ENCODE measurements at regions not wholly inside any gene's neighbourhood (a gene's known extent, or its start where the extent isn't known, plus 50 kb on each side); places are given as distances from the start of the nearest gene placed in this dataset.

DNA sequence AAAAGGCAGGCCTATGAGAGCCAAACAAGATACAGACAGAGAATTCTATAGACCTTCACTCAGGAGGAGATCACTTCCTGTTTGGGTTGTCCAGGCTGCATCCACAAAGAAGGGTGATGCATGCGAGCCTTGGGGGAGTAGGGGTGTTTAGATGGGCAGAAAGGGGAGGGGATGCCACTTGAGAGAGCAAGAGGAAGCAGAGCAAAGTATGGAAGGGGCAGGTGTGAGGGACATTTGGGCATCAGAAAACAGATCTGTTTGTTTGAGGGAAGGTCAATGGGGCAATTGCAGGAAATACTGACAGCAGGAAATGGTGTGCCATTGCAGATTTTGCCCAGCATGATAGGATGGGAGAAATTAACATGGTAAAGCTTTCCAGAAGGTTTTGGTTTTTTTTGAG lies 146.4 kb upstream of the FOXN3 start:
- Histone ChIP-seq H4K20me1 (ENCODE audit: insufficient read depth) (no peaks in the 10 kb centered on the region), H3K4me2 (no peak overlapping the region), H3K27me3 (ENCODE audit: insufficient read depth, low read depth) (no peaks in the 10 kb centered on the region), H3K9ac (no peak overlapping the region), H2AFZ (ENCODE audit: low read depth) (no peak overlapping the region), H3K27ac (no peak overlapping the region), H3K79me2 (ENCODE audit: insufficient read depth, low read depth) (no peaks in the 10 kb centered on the region), H3K36me3 (ENCODE audit: insufficient read depth) (no peaks in the 10 kb centered on the region), H3K4me1 (ENCODE audit: low read depth, poor library complexity, severe bottlenecking) (no peaks in the 10 kb centered on the region), H3K4me3 (IDR thresholded peaks at IDR 0.05; ENCODE audit: insufficient read depth, low read depth, low read length) (no peak overlapping the region)
- no peak for TF ChIP-seq CTCF (conservative IDR thresholded peaks at IDR 0.05; ENCODE audit: low read depth, low read length)

DNA sequence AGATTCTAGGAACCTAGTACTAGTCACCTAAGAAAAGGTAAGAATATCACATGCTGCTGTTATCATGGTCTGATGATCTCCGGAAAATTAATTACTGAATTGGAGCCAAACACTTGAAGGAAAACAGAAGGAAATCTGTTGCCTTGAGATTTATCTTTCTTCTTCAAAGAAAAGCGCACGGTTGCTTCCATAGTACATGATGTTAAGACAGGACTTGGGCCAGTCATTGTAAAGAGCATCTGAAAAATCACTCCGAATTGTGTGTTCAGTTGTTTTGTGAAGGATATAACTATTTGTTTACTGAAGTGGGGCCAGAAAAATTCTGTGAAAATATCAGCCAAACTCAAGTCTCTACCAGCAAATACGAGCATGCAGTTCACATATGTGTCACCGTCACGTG lies 134.9 kb upstream of the FOXN3 start:
- H3K27ac ChIP-seq: no peak overlapping the region
- TF ChIP-seq CTCF (conservative IDR thresholded peaks at IDR 0.05; ENCODE audit: low read depth, low read length): no peak
- H3K79me2 ChIP-seq (ENCODE audit: insufficient read depth, low read depth): no peaks in the 10 kb centered on the region
- H3K36me3 ChIP-seq (ENCODE audit: insufficient read depth): no peaks in the 10 kb centered on the region
- no peak overlapping the region for H3K4me3 ChIP-seq (IDR thresholded peaks at IDR 0.05; ENCODE audit: insufficient read depth, low read depth, low read length)
- no peaks in the 10 kb centered on the region for H3K27me3 ChIP-seq (ENCODE audit: insufficient read depth, low read depth)
- no peaks in the 10 kb centered on the region for H4K20me1 ChIP-seq (ENCODE audit: insufficient read depth)
- no peaks in the 10 kb centered on the region for H3K4me1 ChIP-seq (ENCODE audit: low read depth, poor library complexity, severe bottlenecking)
- no peak overlapping the region for H3K9ac ChIP-seq
- no peak overlapping the region for H2AFZ ChIP-seq (ENCODE audit: low read depth)
- no peak overlapping the region for H3K4me2 ChIP-seq

GRCh38 chr14:89551432-89551831 lies 134.4 kb upstream of the FOXN3 start:
- H3K9ac ChIP-seq: no peak overlapping the region
- H3K27ac ChIP-seq: no peak overlapping the region
- H3K79me2 ChIP-seq (ENCODE audit: insufficient read depth, low read depth): no peaks in the 10 kb centered on the region
- TF ChIP-seq CTCF (conservative IDR thresholded peaks at IDR 0.05; ENCODE audit: low read depth, low read length): no peak
- H4K20me1 ChIP-seq (ENCODE audit: insufficient read depth): no peaks in the 10 kb centered on the region
- no peaks in the 10 kb centered on the region for H3K27me3 ChIP-seq (ENCODE audit: insufficient read depth, low read depth)
- no peak overlapping the region for H3K4me2 ChIP-seq
- no peak overlapping the region for H3K4me3 ChIP-seq (IDR thresholded peaks at IDR 0.05; ENCODE audit: insufficient read depth, low read depth, low read length)
- no peaks in the 10 kb centered on the region for H3K36me3 ChIP-seq (ENCODE audit: insufficient read depth)
- H2AFZ ChIP-seq (ENCODE audit: low read depth): no peak overlapping the region
- H3K4me1 ChIP-seq (ENCODE audit: low read depth, poor library complexity, severe bottlenecking): no peaks in the 10 kb centered on the region

DNA sequence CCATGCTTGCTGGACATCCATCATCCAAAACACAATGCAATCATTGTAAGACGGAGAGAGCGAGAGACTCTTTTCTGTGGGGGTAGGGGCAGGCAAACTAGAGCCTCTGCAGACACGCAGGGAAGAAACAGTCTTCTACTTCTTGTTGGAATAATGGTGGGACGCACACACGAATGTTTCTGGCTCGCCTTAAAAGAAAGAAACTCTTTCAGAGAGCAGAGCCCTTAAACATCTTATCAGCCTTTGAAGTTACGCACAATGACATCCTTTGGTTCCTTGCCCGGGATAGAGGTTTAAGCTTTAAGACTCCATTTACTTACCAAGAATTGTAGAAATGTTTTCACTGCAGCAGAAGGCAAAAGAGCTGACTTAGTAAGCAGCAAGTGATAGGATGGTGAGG lies 133.8 kb upstream of the FOXN3 start:
- Histone ChIP-seq H3K79me2 (ENCODE audit: insufficient read depth, low read depth) (no peaks in the 10 kb centered on the region), H4K20me1 (ENCODE audit: insufficient read depth) (no peaks in the 10 kb centered on the region), H3K4me3 (IDR thresholded peaks at IDR 0.05; ENCODE audit: insufficient read depth, low read depth, low read length) (no peak overlapping the region), H3K27me3 (ENCODE audit: insufficient read depth, low read depth) (no peaks in the 10 kb centered on the region), H3K36me3 (ENCODE audit: insufficient read depth) (no peaks in the 10 kb centered on the region), H3K27ac (no peak overlapping the region), H3K4me1 (ENCODE audit: low read depth, poor library complexity, severe bottlenecking) (no peaks in the 10 kb centered on the region), H2AFZ (ENCODE audit: low read depth) (no peak overlapping the region), H3K9ac (no peak overlapping the region), H3K4me2 (no peak overlapping the region)
- TF ChIP-seq CTCF (conservative IDR thresholded peaks at IDR 0.05; ENCODE audit: low read depth, low read length): no peak
